Left ventricle myocardium superior (tissue), 1 donor: ENCODE measurements at regions not wholly inside any gene's neighbourhood (a gene's known extent, or its start where the extent isn't known, plus 50 kb on each side); places are given as distances from the start of the nearest gene placed in this dataset.
"Not testable (repeated sequence)": the region's sequence is repeated elsewhere in the genome, so short reads cannot be mapped to it uniquely, and the experiment has no call there.

Experiments used
- ATAC-seq: fragments of 200-7000 bp; cut with Tn5 transposase; one replicate; pipeline ENCODE4 v1.9.1; 2020; ENCODE audit warnings: mild to moderate bottlenecking, moderate library complexity
- DNase-seq: peaks from one replicate; pipeline ENCODE4 v3.0.0-alpha.2; 2020
- intact Hi-C: fragments of 100-400 bp; cut with micrococcal nuclease; formaldehyde crosslinking; loops from one replicate; pipeline ENCODE4 v1.11.0; 2022
- donor health status: DM: no; HTN: yes; CAD: no; lungs with severe emphysema.

GRCh38 chr13:16201202-16201601 is 2980.4 kb downstream of the TUBA3C start:
- ATAC-seq, DNase-seq, intact Hi-C loops: not testable (repeated sequence)

- DNase-seq, result peak; percentile 6
- intact Hi-C loops, ATAC-seq: not testable (repeated sequence)
These were observed 3021.0 kb downstream of the TUBA3C start for GRCh38 chr13:16160609-16161008.

GRCh38 chr13:16158958-16159357 is 3022.7 kb downstream of the TUBA3C start:
- DNase-seq, intact Hi-C loops, ATAC-seq: not testable (repeated sequence)

GRCh38 chr13:16158016-16158415 is 3023.6 kb downstream of the TUBA3C start:
- ATAC-seq, intact Hi-C loops: not testable (repeated sequence)
- peak; percentile 13 for DNase-seq

- ATAC-seq, intact Hi-C loops, DNase-seq: not testable (repeated sequence)
These were observed 3028.8 kb downstream of the TUBA3C start for GRCh38 chr13:16152849-16153248.

- intact Hi-C loops, ATAC-seq, DNase-seq: not testable (repeated sequence)
These were observed 3030.3 kb downstream of the TUBA3C start for GRCh38 chr13:16151296-16151695.

- intact Hi-C loops, ATAC-seq, DNase-seq: not testable (repeated sequence)
These were observed 3032.2 kb downstream of the TUBA3C start for GRCh38 chr13:16149415-16149814.

GRCh38 chr13:16145652-16146051 is 3036.0 kb downstream of the TUBA3C start:
- DNase-seq, ATAC-seq, intact Hi-C loops: not testable (repeated sequence)

- intact Hi-C loops, ATAC-seq, DNase-seq: not testable (repeated sequence)
These were observed 3040.3 kb downstream of the TUBA3C start for GRCh38 chr13:16141361-16141760.

GRCh38 chr13:16136846-16137245 is 3044.8 kb downstream of the TUBA3C start:
- DNase-seq, intact Hi-C loops, ATAC-seq: not testable (repeated sequence)

GRCh38 chr13:16128675-16129074 is 3052.9 kb downstream of the TUBA3C start:
- DNase-seq, intact Hi-C loops, ATAC-seq: not testable (repeated sequence)

- intact Hi-C loops, DNase-seq, ATAC-seq: not testable (repeated sequence)
These were observed 3068.2 kb downstream of the TUBA3C start for GRCh38 chr13:16113391-16113790.
